GM18520 (cell line): ENCODE measurements at regions not wholly inside any gene's neighbourhood (a gene's known extent, or its start where the extent isn't known, plus 50 kb on each side); places are given as distances from the start of the nearest gene placed in this dataset.
"Not testable (repeated sequence)": the region's sequence is repeated elsewhere in the genome, so short reads cannot be mapped to it uniquely, and the experiment has no call there.

ENCODE experiments used
- ATAC-seq: cut with Tn5 transposase; IDR thresholded peaks from one replicate; pipeline ENCODE4 v1.9.1; 2021; ENCODE audit not compliant: unreplicated experiment

GRCh38 chr7:106530183-106530582 is 130.8 kb downstream of the CCDC71L start:
- not testable (repeated sequence) for ATAC-seq

GRCh38 chr7:106526617-106527016 is 134.3 kb downstream of the CCDC71L start:
- ATAC-seq, result not testable (repeated sequence)

- no peak for ATAC-seq
These were observed 136.3 kb downstream of the CCDC71L start for GRCh38 chr7:106524690-106525059.

GRCh38 chr7:106523482-106523881 is 137.5 kb downstream of the CCDC71L start:
- no peak for ATAC-seq

- no peak for ATAC-seq
These were observed 138.3 kb downstream of the CCDC71L start for GRCh38 chr7:106522696-106523095.

GRCh38 chr7:106521541-106521940 is 139.4 kb downstream of the CCDC71L start:
- no peak for ATAC-seq

- ATAC-seq, result no peak
These were observed 139.9 kb downstream of the CCDC71L start for GRCh38 chr7:106520962-106521514.

- no peak for ATAC-seq
These were observed 142.0 kb downstream of the CCDC71L start for GRCh38 chr7:106518967-106519366.

- no peak for ATAC-seq
These were observed 142.7 kb downstream of the CCDC71L start for GRCh38 chr7:106518239-106518638.

GRCh38 chr7:106517508-106517907 is 143.4 kb downstream of the CCDC71L start:
- ATAC-seq, result no peak

- ATAC-seq, result no peak
These were observed 145.6 kb downstream of the CCDC71L start for GRCh38 chr7:106515321-106515720.

- ATAC-seq, result no peak
These were observed 146.1 kb downstream of the CCDC71L start for GRCh38 chr7:106514881-106515280.

GRCh38 chr7:106512217-106512616 is 148.7 kb downstream of the CCDC71L start:
- no peak for ATAC-seq

- no peak for ATAC-seq
These were observed 156.3 kb downstream of the CCDC71L start for GRCh38 chr7:106504645-106505044.

GRCh38 chr7:106504207-106504606 is 156.8 kb downstream of the CCDC71L start:
- ATAC-seq, result no peak

- ATAC-seq, result no peak
These were observed 157.3 kb downstream of the CCDC71L start for GRCh38 chr7:106503626-106504025.

- no peak for ATAC-seq
These were observed 159.1 kb downstream of the CCDC71L start for GRCh38 chr7:106501605-106502580.

- ATAC-seq, result no peak
These were observed 161.1 kb downstream of the CCDC71L start for GRCh38 chr7:106499897-106500296.

GRCh38 chr7:106498005-106498404 is 163.0 kb downstream of the CCDC71L start:
- ATAC-seq, result not testable (repeated sequence)

- no peak for ATAC-seq
These were observed 167.8 kb downstream of the CCDC71L start for GRCh38 chr7:106493041-106493731.

GRCh38 chr7:106488465-106488864 is 172.5 kb downstream of the CCDC71L start:
- no peak for ATAC-seq

- ATAC-seq, result no peak
These were observed 173.1 kb downstream of the CCDC71L start for GRCh38 chr7:106487892-106488291.
